NCI-H446 treated with DMSO at 0.1 percent for 48 hours (cell line): ENCODE measurements at regions not wholly inside any gene's neighbourhood (a gene's known extent, or its start where the extent isn't known, plus 50 kb on each side); places are given as distances from the start of the nearest gene placed in this dataset.

Source experiments
- DNase-seq: peaks from one replicate; lab custom pipeline; 2025; lab: John Stamatoyannopoulos, UW

DNA sequence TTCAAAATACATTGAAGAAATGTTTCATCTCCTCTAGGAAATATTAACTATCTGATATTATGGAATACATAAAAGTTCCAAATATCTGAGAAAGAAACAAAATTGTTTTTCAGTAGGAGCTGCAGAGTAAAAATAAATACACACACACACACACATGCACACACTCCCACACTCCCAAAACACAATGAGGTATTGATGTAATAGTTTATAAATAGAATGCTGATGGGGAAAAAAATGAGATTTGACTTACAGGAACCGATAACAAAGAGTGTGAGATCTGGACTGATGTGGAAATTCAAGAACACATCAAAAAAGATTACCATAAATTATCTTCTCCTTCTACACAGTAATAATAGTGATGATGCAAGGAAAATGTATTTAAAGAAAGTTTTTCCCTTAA, 438.0 kb upstream of the CELF2 start:
- no peak for DNase-seq

- no peak for DNase-seq
Measured at GRCh38 chr10:10584161-10584560, 433.5 kb upstream of the CELF2 start.

DNA sequence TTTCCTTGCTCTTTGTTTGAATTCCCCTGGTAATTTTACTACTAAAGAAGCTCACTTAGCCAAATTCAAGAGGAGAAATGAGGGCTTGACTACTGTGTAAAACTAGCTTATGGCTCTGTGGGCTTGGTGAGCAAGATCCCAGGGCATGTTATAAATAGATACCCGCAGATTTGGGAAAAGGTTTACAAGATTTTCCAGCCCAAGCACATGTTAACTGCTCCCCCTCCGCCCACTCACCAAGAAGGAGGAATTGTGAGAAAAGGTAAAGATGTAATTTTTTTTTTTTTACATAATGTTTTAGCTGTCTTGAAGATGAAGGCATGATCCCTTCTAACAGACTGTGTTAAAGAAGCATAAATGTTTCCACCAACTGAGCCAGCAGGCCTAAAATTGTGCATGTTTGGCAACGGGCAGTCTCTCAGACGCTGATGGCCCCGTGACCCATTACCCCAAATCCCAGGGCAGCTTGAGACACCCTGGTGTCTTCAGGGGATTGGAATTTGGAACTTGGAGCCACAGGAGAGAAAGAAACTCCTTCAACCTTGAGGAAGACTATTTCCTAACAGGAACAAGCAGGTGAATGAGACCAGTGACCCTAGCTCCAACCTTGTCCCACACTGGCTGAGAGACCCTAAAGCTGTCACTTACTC, 429.8 kb upstream of the CELF2 start:
- DNase-seq, result no peak

GRCh38 chr10:10589540-10590303, 427.9 kb upstream of the CELF2 start:
- DNase-seq, result no peak

DNA sequence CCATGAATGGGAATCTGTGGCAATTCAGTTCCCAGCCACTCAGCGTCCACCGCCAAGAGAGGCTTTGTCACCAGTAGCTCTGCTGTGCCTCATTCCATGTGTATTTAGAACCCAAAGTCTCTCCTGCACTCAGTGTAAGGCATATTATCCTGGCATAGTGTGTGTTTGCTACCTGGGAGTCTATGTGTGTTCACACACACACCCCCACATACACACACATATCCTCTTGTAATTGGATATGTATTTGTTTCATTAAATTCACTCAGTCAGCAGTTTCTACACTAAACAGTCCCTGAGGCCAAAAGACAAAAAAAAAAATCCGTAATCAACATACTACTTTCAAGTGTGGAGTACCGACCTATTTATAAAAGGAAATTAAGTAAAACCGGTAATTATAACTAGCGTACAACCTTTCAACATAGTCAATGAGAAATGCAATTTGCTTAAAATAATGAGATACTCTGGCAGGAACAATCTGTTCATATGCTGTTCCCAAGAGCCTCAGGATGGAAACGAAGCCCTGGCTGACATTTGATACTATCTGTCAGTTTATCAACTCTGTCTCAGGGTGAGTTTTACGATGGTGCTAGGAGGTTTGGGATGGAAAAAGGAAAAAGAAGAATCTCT, 425.8 kb upstream of the CELF2 start:
- no peak for DNase-seq

GRCh38 chr10:10596256-10596655, 421.4 kb upstream of the CELF2 start:
- no peak for DNase-seq

GRCh38 chr10:10598297-10598696, 419.4 kb upstream of the CELF2 start:
- DNase-seq, result no peak

GRCh38 chr10:10600004-10600403, 417.7 kb upstream of the CELF2 start:
- DNase-seq, result no peak

DNA sequence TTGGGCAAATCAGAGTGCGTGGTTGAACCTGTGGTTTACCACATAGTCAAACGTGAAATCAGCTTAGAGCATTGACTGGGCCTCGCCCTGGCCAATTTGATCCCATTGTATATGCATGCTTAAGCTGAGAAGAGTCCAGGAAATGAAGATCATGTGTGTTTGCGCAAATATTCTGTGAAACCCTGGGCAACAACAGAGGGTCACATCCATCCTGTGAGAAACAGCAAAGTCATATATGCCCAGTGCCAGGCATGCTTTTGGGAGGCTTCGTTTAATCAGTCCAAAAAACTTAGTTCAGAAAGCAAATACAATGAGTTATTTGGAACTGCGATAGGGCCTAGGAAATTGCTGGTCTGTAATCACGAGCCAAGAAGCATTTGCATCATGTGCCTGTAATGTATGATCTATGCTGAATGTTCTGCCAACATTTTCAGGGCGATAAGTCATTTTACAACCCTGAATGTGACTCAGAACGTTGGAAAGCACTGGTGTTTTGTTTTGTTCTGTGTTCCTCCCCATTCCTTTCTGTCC, 412.1 kb upstream of the CELF2 start:
- peak; percentile 59 for DNase-seq

DNA sequence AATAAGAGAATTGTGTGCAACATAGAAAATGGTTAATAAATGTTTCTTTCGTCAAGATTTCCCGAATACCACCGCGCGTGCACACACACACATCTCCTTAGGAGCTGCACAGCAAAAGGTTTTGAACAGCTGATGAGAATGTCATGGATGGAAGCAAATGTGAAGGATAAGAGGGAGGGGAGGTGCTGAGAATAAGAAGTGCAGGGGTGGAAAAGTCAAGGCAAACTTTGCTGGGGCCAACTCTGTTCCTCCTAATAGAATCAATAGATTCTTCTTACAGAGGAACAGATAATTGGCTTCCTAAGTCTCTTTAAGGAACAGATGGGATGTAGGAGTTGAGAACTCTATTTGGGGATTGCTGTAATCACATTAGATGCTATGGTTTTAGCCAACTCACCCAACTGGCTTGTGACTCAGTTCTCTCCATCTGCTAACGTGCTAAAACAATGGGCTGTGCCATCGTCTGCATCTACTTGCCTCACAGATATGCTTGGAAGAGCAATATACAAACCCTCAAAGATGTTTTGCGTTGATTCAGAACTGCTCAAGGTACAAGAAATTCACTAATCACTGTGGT, 408.2 kb upstream of the CELF2 start:
- DNase-seq, result peak; percentile 78

DNA sequence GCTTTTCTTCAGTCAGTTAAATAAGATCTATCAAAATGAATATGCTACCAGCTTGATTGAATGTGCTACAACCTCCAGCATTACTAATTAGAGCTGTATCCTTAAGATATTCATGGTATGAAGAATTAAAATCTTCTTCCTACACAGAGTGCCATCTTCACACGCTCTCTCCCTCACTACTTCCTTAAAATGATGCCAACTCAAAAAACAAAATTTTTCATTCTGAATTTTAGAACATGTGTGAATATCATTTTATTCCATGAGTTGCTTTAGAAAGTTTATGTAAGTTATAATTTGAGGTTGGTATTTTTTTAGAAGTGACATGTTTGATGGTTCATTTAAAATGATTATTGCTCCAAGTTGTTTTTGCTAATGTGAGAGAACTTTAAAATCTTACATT, 407.5 kb upstream of the CELF2 start:
- no peak for DNase-seq

DNA sequence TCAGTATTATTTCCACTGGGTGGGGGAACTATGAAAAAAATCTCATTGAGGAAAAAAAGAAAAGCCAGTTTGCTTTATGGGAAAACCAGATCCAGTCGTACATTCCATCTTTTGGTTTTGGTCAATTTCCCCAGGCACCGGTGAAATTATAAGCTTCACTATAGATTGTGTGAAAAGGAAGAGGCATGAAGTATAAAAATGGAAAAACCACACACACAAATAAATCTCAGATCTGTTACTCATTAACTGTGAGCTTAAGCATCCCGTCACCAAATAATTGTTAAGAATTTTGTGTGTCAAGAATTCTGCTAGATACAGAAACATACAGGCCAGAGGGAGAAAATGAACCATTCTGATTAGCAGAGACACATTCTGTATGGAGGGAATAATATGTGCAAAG, 405.5 kb upstream of the CELF2 start:
- no peak for DNase-seq

GRCh38 chr10:10613656-10614244, 403.9 kb upstream of the CELF2 start:
- DNase-seq, result peak; percentile 36

- DNase-seq, result no peak
Measured at GRCh38 chr10:10617686-10618085, 400.0 kb upstream of the CELF2 start.

- no peak for DNase-seq
Measured at GRCh38 chr10:10618139-10618538, 399.5 kb upstream of the CELF2 start.

DNA sequence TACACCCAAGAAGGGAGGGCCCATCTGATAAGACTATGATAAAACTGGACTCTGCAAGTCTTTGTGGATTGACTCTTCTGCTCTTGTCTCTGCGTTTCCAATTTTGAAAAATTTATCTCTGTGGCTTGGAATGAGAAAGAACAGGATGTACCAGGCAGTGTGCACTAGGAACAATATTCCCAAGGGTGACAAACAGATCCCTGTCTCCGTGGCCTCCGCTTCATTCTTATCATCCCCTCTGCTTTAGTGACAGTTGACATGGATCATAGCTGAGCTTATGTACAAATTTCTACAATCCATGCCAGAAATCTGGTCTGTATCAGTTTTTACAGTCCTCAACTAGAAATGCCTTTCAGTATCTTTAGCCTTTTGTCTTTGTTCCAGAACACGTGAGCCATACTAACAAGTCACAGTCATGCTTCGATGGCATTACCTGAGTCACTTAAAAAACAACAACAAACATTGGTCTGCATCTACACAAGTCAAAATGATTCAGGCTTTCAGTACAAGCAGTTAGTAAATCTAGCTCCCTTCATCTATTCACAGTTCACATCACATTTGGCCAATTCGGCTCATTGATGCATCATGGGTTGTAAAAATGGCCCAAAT, 393.6 kb upstream of the CELF2 start:
- no peak for DNase-seq

DNA sequence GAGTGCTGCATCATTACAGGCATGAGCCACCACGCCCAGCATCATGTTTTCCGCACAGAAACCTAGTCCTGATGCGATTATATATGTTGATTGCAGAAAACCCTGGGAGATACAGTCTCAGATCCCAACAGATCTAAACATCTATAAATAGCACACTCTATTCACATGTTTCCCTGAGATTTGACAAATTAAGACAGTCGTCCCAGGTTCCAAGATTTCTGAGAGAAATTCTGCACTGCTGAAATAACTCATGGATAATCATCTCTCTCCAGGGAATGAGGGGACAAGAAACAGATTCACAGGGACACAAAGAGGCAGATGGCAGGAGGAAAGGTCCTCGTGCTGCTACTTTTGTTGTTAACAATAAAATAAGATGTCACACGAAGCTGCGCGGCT, 393.1 kb upstream of the CELF2 start:
- no peak for DNase-seq

- no peak for DNase-seq
Measured at GRCh38 chr10:10625491-10625890, 392.2 kb upstream of the CELF2 start.

GRCh38 chr10:10626734-10627133, 390.9 kb upstream of the CELF2 start:
- DNase-seq, result no peak

DNA sequence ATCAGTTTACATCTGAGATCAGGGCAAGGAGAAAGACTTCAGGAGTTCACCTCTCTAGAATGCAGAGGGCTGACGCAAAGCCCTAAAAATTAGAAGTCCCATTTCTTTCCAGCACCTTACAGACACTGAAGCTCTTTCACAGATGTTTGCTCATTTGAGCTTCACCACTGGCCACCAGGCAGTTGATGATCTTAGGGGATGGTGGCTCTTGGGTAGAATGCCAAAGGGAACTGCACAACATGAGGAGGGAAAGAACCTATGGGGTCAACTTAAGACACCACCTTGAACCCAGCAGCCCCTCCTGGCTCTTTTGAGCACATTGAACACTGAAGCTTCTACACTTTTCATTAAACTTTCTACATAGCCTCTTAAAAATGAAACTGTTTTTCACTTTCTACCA, 390.3 kb upstream of the CELF2 start:
- no peak for DNase-seq

GRCh38 chr10:10629512-10629911, 388.2 kb upstream of the CELF2 start:
- DNase-seq, result no peak

- DNase-seq, result no peak
Measured at GRCh38 chr10:10630281-10630680, 387.4 kb upstream of the CELF2 start.
